Naive B cell (primary cell): ENCODE measurements at regions not wholly inside any gene's neighbourhood (a gene's known extent, or its start where the extent isn't known, plus 50 kb on each side); places are given as distances from the start of the nearest gene placed in this dataset.
"Not testable (repeated sequence)": the region's sequence is repeated elsewhere in the genome, so short reads cannot be mapped to it uniquely, and the experiment has no call there.

Source experiments
- ATAC-seq, 2 donors: fragments of 150-1000 bp; cut with Tn5 transposase; 2 replicates each; pipeline ENCODE4 v1.10.0; 2021; ENCODE audit warnings: low read depth in 2 of 2, mild to moderate bottlenecking in 2 of 2, moderate library complexity in 2 of 2
- DNase-seq: peaks from one replicate; pipeline ENCODE4 v3.0.0; 2022
- H3K27ac Mint-ChIP-seq, 6 donors: one replicate each; pipeline ENCODE4 v1.8.0; 2020 to 2022; ENCODE audit warnings: mild to moderate bottlenecking in 6 of 6, mixed read lengths in 6 of 6, moderate library complexity in 5 of 6, inconsistent platforms in 2 of 6
- H3K27me3 Mint-ChIP-seq, 3 donors: one replicate each; pipeline ENCODE4 v1.8.0; 2021 to 2022; ENCODE audit warnings: mixed read lengths in 3 of 3, mild to moderate bottlenecking in 1 of 3
- H3K36me3 Mint-ChIP-seq, 2 donors: one replicate each; pipeline ENCODE4 v1.8.0; 2020 to 2022; ENCODE audit warnings: mixed read lengths in 2 of 2, inconsistent platforms in 1 of 2, mild to moderate bottlenecking in 1 of 2
- H3K4me1 Mint-ChIP-seq, 3 donors: one replicate each; pipeline ENCODE4 v1.8.0; 2020 to 2022; ENCODE audit warnings: mixed read lengths in 3 of 3, inconsistent platforms in 1 of 3, mild to moderate bottlenecking in 1 of 3, moderate library complexity in 1 of 3
- H3K4me3 Mint-ChIP-seq, 8 donors: one replicate each; pipeline ENCODE4 v1.8.0; 2020 to 2022; ENCODE audit warnings: mild to moderate bottlenecking in 8 of 8, mixed read lengths in 8 of 8, moderate library complexity in 8 of 8, inconsistent platforms in 2 of 8
- H3K9me3 Mint-ChIP-seq, 7 donors: one replicate each; pipeline ENCODE4 v1.8.0; 2020 to 2022; ENCODE audit warnings: mixed read lengths in 7 of 7, mild to moderate bottlenecking in 5 of 7, inconsistent platforms in 2 of 7, moderate library complexity in 1 of 7

- Mint-ChIP-seq H3K9me3 (peaks cover 0 to 1% (median 0%) of the 10 kb centered on the region in 7 donors), H3K27ac (no peak overlapping the region), H3K4me3 (no peak overlapping the region), H3K36me3 (no peaks in the 10 kb centered on the region), H3K27me3 (no peaks in the 10 kb centered on the region), H3K4me1 (no peaks in the 10 kb centered on the region)
- ATAC-seq (no peak), DNase-seq (no peak)
These were observed 701.5 kb upstream of the GBE1 start for GRCh38 chr3:82462977-82463376.

- Mint-ChIP-seq H3K4me1 (no peaks in the 10 kb centered on the region), H3K27ac (no peak overlapping the region), H3K4me3 (no peak overlapping the region), H3K36me3 (no peaks in the 10 kb centered on the region), H3K27me3 (no peaks in the 10 kb centered on the region), H3K9me3 (peaks cover 0 to 1% (median 0%) of the 10 kb centered on the region in 7 donors)
- ATAC-seq (no peak), DNase-seq (no peak)
These were observed 699.8 kb upstream of the GBE1 start for GRCh38 chr3:82461049-82461889.

- H3K9me3 Mint-ChIP-seq: peaks cover 7 to 23% (median 10%) of the 10 kb centered on the region in 7 donors
These were observed 686.9 kb upstream of the GBE1 start for GRCh38 chr3:82448320-82448719.

GRCh38 chr3:82428821-82429220, 667.4 kb upstream of the GBE1 start:
- H3K27me3 Mint-ChIP-seq, ATAC-seq, H3K4me1 Mint-ChIP-seq, DNase-seq, H3K36me3 Mint-ChIP-seq, H3K4me3 Mint-ChIP-seq: not testable (repeated sequence)
- Mint-ChIP-seq H3K27ac (peak overlapping the region in 2 of 6 donors; percentile 8 to 21), H3K9me3 (peaks cover 0 to 14% (median 2%) of the 10 kb centered on the region in 7 donors)

More at GRCh38 chr3:82448320-82448719, 686.9 kb upstream of the GBE1 start:
- ATAC-seq (no peak), DNase-seq (no peak)
- H3K36me3 Mint-ChIP-seq: no peaks in the 10 kb centered on the region
- no peaks in the 10 kb centered on the region for H3K27me3 Mint-ChIP-seq
- H3K4me3 Mint-ChIP-seq: no peak overlapping the region
- no peaks in the 10 kb centered on the region for H3K4me1 Mint-ChIP-seq
- no peak overlapping the region for H3K27ac Mint-ChIP-seq

GRCh38 chr3:82424031-82424339, 662.5 kb upstream of the GBE1 start:
- Mint-ChIP-seq H3K9me3 (peaks cover 0 to 8% (median 0%) of the 10 kb centered on the region in 7 donors), H3K36me3 (no peaks in the 10 kb centered on the region), H3K4me3 (no peak overlapping the region)

GRCh38 chr3:82423268-82424030, 662.0 kb upstream of the GBE1 start:
- H3K27me3 Mint-ChIP-seq: no peaks in the 10 kb centered on the region
- no peaks in the 10 kb centered on the region for H3K36me3 Mint-ChIP-seq
- ATAC-seq (no peak), DNase-seq (no peak)
- no peaks in the 10 kb centered on the region for H3K4me1 Mint-ChIP-seq
- H3K4me3 Mint-ChIP-seq: no peak overlapping the region
- peaks cover 0 to 8% (median 0%) of the 10 kb centered on the region in 7 donors for H3K9me3 Mint-ChIP-seq
- no peak overlapping the region for H3K27ac Mint-ChIP-seq

More at GRCh38 chr3:82424031-82424339, 662.5 kb upstream of the GBE1 start:
- Mint-ChIP-seq H3K27ac (no peak overlapping the region), H3K27me3 (no peaks in the 10 kb centered on the region), H3K4me1 (no peaks in the 10 kb centered on the region)
- ATAC-seq (no peak), DNase-seq (no peak)

- Mint-ChIP-seq H3K27ac (no peak overlapping the region), H3K4me3 (no peak overlapping the region), H3K4me1 (no peaks in the 10 kb centered on the region), H3K36me3 (no peaks in the 10 kb centered on the region), H3K9me3 (peaks cover 0 to 3% (median 0%) of the 10 kb centered on the region in 7 donors), H3K27me3 (no peaks in the 10 kb centered on the region)
- no peak for DNase-seq
- no peak for ATAC-seq
These were observed 655.4 kb upstream of the GBE1 start for GRCh38 chr3:82416830-82417229.

GRCh38 chr3:82416349-82416748, 654.9 kb upstream of the GBE1 start:
- no peaks in the 10 kb centered on the region for H3K4me1 Mint-ChIP-seq
- H3K4me3 Mint-ChIP-seq: no peak overlapping the region
- no peak for DNase-seq
- ATAC-seq: no peak
- H3K36me3 Mint-ChIP-seq: no peaks in the 10 kb centered on the region
- peaks cover 0 to 3% (median 0%) of the 10 kb centered on the region in 7 donors for H3K9me3 Mint-ChIP-seq
- H3K27ac Mint-ChIP-seq: no peak overlapping the region
- H3K27me3 Mint-ChIP-seq: no peaks in the 10 kb centered on the region

- Mint-ChIP-seq H3K27me3 (no peaks in the 10 kb centered on the region), H3K27ac (no peak overlapping the region), H3K4me1 (no peaks in the 10 kb centered on the region), H3K4me3 (no peak overlapping the region), H3K36me3 (no peaks in the 10 kb centered on the region), H3K9me3 (peaks cover 0 to 3% (median 0%) of the 10 kb centered on the region in 7 donors)
- no peak for DNase-seq
- no peak for ATAC-seq
These were observed 651.7 kb upstream of the GBE1 start for GRCh38 chr3:82413171-82413570.

GRCh38 chr3:82410366-82410765, 648.9 kb upstream of the GBE1 start:
- no peaks in the 10 kb centered on the region for H3K27me3 Mint-ChIP-seq
- ATAC-seq (no peak), DNase-seq (no peak)
- H3K27ac Mint-ChIP-seq: no peak overlapping the region
- no peaks in the 10 kb centered on the region for H3K36me3 Mint-ChIP-seq
- no peaks in the 10 kb centered on the region for H3K4me1 Mint-ChIP-seq
- no peak overlapping the region for H3K4me3 Mint-ChIP-seq
- peaks cover 0 to 7% (median 0%) of the 10 kb centered on the region in 7 donors for H3K9me3 Mint-ChIP-seq

GRCh38 chr3:82409842-82410241, 648.4 kb upstream of the GBE1 start:
- DNase-seq (no peak), ATAC-seq (no peak)
- Mint-ChIP-seq H3K9me3 (peaks cover 0 to 7% (median 0%) of the 10 kb centered on the region in 7 donors), H3K27me3 (no peaks in the 10 kb centered on the region), H3K4me3 (no peak overlapping the region), H3K36me3 (no peaks in the 10 kb centered on the region), H3K27ac (no peak overlapping the region), H3K4me1 (no peaks in the 10 kb centered on the region)

- H3K9me3 Mint-ChIP-seq: peaks cover 0 to 4% (median 3%) of the 10 kb centered on the region in 7 donors
- no peaks in the 10 kb centered on the region for H3K4me1 Mint-ChIP-seq
- no peaks in the 10 kb centered on the region for H3K27me3 Mint-ChIP-seq
- no peak for ATAC-seq
- no peaks in the 10 kb centered on the region for H3K36me3 Mint-ChIP-seq
- peak overlapping the region in 1 of 8 donors; percentile 23 for H3K4me3 Mint-ChIP-seq
- DNase-seq: no peak
- H3K27ac Mint-ChIP-seq: no peak overlapping the region
These were observed 630.8 kb upstream of the GBE1 start for GRCh38 chr3:82392203-82392775.

- peaks cover 0 to 4% (median 3%) of the 10 kb centered on the region in 7 donors for H3K9me3 Mint-ChIP-seq
- no peaks in the 10 kb centered on the region for H3K27me3 Mint-ChIP-seq
- H3K36me3 Mint-ChIP-seq: no peaks in the 10 kb centered on the region
- no peak for DNase-seq
- H3K4me1 Mint-ChIP-seq: no peaks in the 10 kb centered on the region
- H3K27ac Mint-ChIP-seq: no peak overlapping the region
- no peak for ATAC-seq
- H3K4me3 Mint-ChIP-seq: no peak overlapping the region
These were observed 629.4 kb upstream of the GBE1 start for GRCh38 chr3:82390868-82391267.

- Mint-ChIP-seq H3K9me3 (peaks cover 0 to 5% (median 3%) of the 10 kb centered on the region in 7 donors), H3K27me3 (no peaks in the 10 kb centered on the region), H3K27ac (no peak overlapping the region), H3K4me3 (no peak overlapping the region), H3K4me1 (no peaks in the 10 kb centered on the region), H3K36me3 (no peaks in the 10 kb centered on the region)
- ATAC-seq (no peak), DNase-seq (no peak)
These were observed 625.2 kb upstream of the GBE1 start for GRCh38 chr3:82386647-82387046.
